GM18868 (cell line): ENCODE measurements at regions not wholly inside any gene's neighbourhood (a gene's known extent, or its start where the extent isn't known, plus 50 kb on each side); places are given as distances from the start of the nearest gene placed in this dataset.
"Not testable (repeated sequence)": the region's sequence is repeated elsewhere in the genome, so short reads cannot be mapped to it uniquely, and the experiment has no call there.

Experiments used
- ATAC-seq: cut with Tn5 transposase; IDR thresholded peaks from one replicate; pipeline ENCODE4 v1.9.1; 2021; ENCODE audit warnings: mild to moderate bottlenecking, moderate library complexity; ENCODE audit not compliant: unreplicated experiment

- ATAC-seq = no peak
Observed at GRCh38 chr19:30228835-30229524, 143.2 kb upstream of the ZNF536 start.

GRCh38 chr19:30229525-30230174, 142.5 kb upstream of the ZNF536 start:
- ATAC-seq = no peak

GRCh38 chr19:30231408-30232318, 140.5 kb upstream of the ZNF536 start:
- ATAC-seq = no peak

- ATAC-seq = no peak
Observed at GRCh38 chr19:30233375-30233774, 138.8 kb upstream of the ZNF536 start.

- no peak for ATAC-seq
Observed at GRCh38 chr19:30235946-30236345, 136.2 kb upstream of the ZNF536 start.

GRCh38 chr19:30236587-30236986, 135.6 kb upstream of the ZNF536 start:
- ATAC-seq = no peak

GRCh38 chr19:30237140-30237539, 135.0 kb upstream of the ZNF536 start:
- no peak for ATAC-seq

- no peak for ATAC-seq
Observed at GRCh38 chr19:30240904-30241695, 131.1 kb upstream of the ZNF536 start.

- ATAC-seq = no peak
Observed at GRCh38 chr19:30244533-30244932, 127.7 kb upstream of the ZNF536 start.

GRCh38 chr19:30245401-30246039, 126.7 kb upstream of the ZNF536 start:
- ATAC-seq = no peak

GRCh38 chr19:30249911-30250310, 122.3 kb upstream of the ZNF536 start:
- ATAC-seq = no peak

GRCh38 chr19:30252214-30252613, 120.0 kb upstream of the ZNF536 start:
- ATAC-seq = no peak

- no peak for ATAC-seq
Observed at GRCh38 chr19:30253581-30253996, 118.6 kb upstream of the ZNF536 start.

- ATAC-seq = no peak
Observed at GRCh38 chr19:30254158-30254557, 118.0 kb upstream of the ZNF536 start.

- no peak for ATAC-seq
Observed at GRCh38 chr19:30254789-30255188, 117.4 kb upstream of the ZNF536 start.

GRCh38 chr19:30255791-30256495, 116.2 kb upstream of the ZNF536 start:
- ATAC-seq = no peak

- ATAC-seq = no peak
Observed at GRCh38 chr19:30256496-30256850, 115.7 kb upstream of the ZNF536 start.

- ATAC-seq = no peak
Observed at GRCh38 chr19:30263830-30264381, 108.3 kb upstream of the ZNF536 start.

GRCh38 chr19:30265918-30266317, 106.3 kb upstream of the ZNF536 start:
- not testable (repeated sequence) for ATAC-seq
